ENCODE measurements at regions not wholly inside any gene's neighbourhood (a gene's known extent, or its start where the extent isn't known, plus 50 kb on each side); places are given as distances from the start of the nearest gene placed in this dataset.

- H3K4me3 ChIP-seq (replicated peaks; ENCODE audit: low read depth, low read length) = no peak overlapping the region
- TF ChIP-seq CTCF (IDR thresholded peaks at IDR 0.05; ENCODE audit: low read length, missing control alignments) = no peak
- no peak for DNase-seq (ENCODE audit: low read depth)
Measured at GRCh38 chr2:4174796-4175195, 471.4 kb downstream of the DCDC2C start.

- no peak overlapping the region for H3K4me3 ChIP-seq (replicated peaks; ENCODE audit: low read depth, low read length)
- no peak for TF ChIP-seq CTCF (IDR thresholded peaks at IDR 0.05; ENCODE audit: low read length, missing control alignments)
- DNase-seq (ENCODE audit: low read depth) = no peak
Measured at GRCh38 chr2:4175343-4175742, 472.0 kb downstream of the DCDC2C start.

GRCh38 chr2:4180631-4181030 lies 477.3 kb downstream of the DCDC2C start:
- DNase-seq (ENCODE audit: low read depth) = no peak
- no peak overlapping the region for H3K4me3 ChIP-seq (replicated peaks; ENCODE audit: low read depth, low read length)
- no peak for TF ChIP-seq CTCF (IDR thresholded peaks at IDR 0.05; ENCODE audit: low read length, missing control alignments)

- H3K4me3 ChIP-seq (replicated peaks; ENCODE audit: low read depth, low read length) = no peak overlapping the region
- DNase-seq (ENCODE audit: low read depth) = no peak
- TF ChIP-seq CTCF (IDR thresholded peaks at IDR 0.05; ENCODE audit: low read length, missing control alignments) = no peak
Measured at GRCh38 chr2:4181062-4181461, 477.7 kb downstream of the DCDC2C start.

- no peak for TF ChIP-seq CTCF (IDR thresholded peaks at IDR 0.05; ENCODE audit: low read length, missing control alignments)
- no peak overlapping the region for H3K4me3 ChIP-seq (replicated peaks; ENCODE audit: low read depth, low read length)
Measured at GRCh38 chr2:4188561-4188960, 485.2 kb downstream of the DCDC2C start.

GRCh38 chr2:4190548-4190947 lies 487.2 kb downstream of the DCDC2C start:
- no peak for DNase-seq (ENCODE audit: low read depth)
- no peak for TF ChIP-seq CTCF (IDR thresholded peaks at IDR 0.05; ENCODE audit: low read length, missing control alignments)
- H3K4me3 ChIP-seq (replicated peaks; ENCODE audit: low read depth, low read length) = no peak overlapping the region

More at GRCh38 chr2:4188561-4188960, 485.2 kb downstream of the DCDC2C start:
- no peak for DNase-seq (ENCODE audit: low read depth)

- no peak for TF ChIP-seq CTCF (IDR thresholded peaks at IDR 0.05; ENCODE audit: low read length, missing control alignments)
- DNase-seq (ENCODE audit: low read depth) = no peak
Measured at GRCh38 chr2:4192119-4192518, 488.7 kb downstream of the DCDC2C start.

More at GRCh38 chr2:4192119-4192518, 488.7 kb downstream of the DCDC2C start:
- H3K4me3 ChIP-seq (replicated peaks; ENCODE audit: low read depth, low read length) = no peak overlapping the region

Data from fibroblast of pulmonary artery (primary cell).